Left ventricle myocardium inferior (tissue), 1 donor: ENCODE measurements at regions not wholly inside any gene's neighbourhood (a gene's known extent, or its start where the extent isn't known, plus 50 kb on each side); places are given as distances from the start of the nearest gene placed in this dataset.

Experiments
- DNase-seq: peaks from one replicate; pipeline ENCODE4 v3.0.0-alpha.2; 2020
- H3K27ac ChIP-seq: fragments of 200-600 bp; replicated peaks from 2 replicates; pipeline ENCODE4 v1.8.0; 2021
- H3K27me3 ChIP-seq: fragments of 200-600 bp; 2 replicates; pipeline ENCODE4 v1.8.0; 2021; ENCODE audit warnings: low read depth
- H3K36me3 ChIP-seq: fragments of 200-600 bp; 2 replicates; pipeline ENCODE4 v1.8.0; 2021
- H3K4me1 ChIP-seq: fragments of 200-600 bp; 2 replicates; pipeline ENCODE4 v1.8.0; 2021
- H3K4me3 ChIP-seq: fragments of 200-600 bp; 2 replicates; pipeline ENCODE4 v1.8.0; 2021; ENCODE audit warnings: mild to moderate bottlenecking, moderate library complexity
- H3K9me3 ChIP-seq: fragments of 200-600 bp; replicated peaks from 2 replicates; pipeline ENCODE4 v1.8.0; 2021
- intact Hi-C: fragments of 100-400 bp; cut with micrococcal nuclease; formaldehyde crosslinking; loops from one replicate; pipeline ENCODE4 v1.11.0; 2022
- TF ChIP-seq, protein P1 (sequence below): fragments of 200-600 bp; IDR thresholded peaks from 2 replicates; pipeline ENCODE4 v1.8.0; 2021; ENCODE audit warnings: antibody characterized with exemption, mild to moderate bottlenecking, borderline replicate concordance
- donor health status: DM: no; HTN: yes; CAD: no; lungs with severe emphysema.

DNA sequence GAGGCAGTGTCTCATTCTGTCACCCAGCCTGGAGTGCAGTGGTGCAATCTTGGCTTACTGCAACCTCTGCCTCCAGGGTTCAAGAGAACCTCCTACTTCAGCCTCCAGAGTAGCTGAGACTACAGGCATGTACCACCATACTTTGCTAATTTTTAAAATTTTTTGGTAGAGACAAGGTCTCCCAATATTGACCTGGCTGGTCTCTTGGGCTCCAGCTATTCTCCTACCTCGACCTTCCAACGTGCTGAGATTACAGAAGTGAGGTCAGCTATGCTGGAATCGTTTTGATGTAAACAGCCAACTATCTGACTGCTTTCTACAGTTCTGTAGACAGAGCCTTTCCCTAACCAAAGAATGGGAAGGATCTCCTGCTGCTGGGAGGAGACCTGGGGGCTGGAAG lies 375.8 kb downstream of the GATA3 start:
- TF ChIP-seq, protein P1, sequence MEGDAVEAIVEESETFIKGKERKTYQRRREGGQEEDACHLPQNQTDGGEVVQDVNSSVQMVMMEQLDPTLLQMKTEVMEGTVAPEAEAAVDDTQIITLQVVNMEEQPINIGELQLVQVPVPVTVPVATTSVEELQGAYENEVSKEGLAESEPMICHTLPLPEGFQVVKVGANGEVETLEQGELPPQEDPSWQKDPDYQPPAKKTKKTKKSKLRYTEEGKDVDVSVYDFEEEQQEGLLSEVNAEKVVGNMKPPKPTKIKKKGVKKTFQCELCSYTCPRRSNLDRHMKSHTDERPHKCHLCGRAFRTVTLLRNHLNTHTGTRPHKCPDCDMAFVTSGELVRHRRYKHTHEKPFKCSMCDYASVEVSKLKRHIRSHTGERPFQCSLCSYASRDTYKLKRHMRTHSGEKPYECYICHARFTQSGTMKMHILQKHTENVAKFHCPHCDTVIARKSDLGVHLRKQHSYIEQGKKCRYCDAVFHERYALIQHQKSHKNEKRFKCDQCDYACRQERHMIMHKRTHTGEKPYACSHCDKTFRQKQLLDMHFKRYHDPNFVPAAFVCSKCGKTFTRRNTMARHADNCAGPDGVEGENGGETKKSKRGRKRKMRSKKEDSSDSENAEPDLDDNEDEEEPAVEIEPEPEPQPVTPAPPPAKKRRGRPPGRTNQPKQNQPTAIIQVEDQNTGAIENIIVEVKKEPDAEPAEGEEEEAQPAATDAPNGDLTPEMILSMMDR: no peak
- no peak overlapping the region for H3K27ac ChIP-seq
- DNase-seq: no peak
- intact Hi-C loops: no loop called here
- no peaks in the 10 kb centered on the region for H3K9me3 ChIP-seq
- no peaks in the 10 kb centered on the region for H3K36me3 ChIP-seq
- no peaks in the 10 kb centered on the region for H3K4me1 ChIP-seq
- no peak overlapping the region for H3K4me3 ChIP-seq
- H3K27me3 ChIP-seq: peaks cover 15% of the 10 kb centered on the region

- Histone ChIP-seq H3K4me1 (no peaks in the 10 kb centered on the region), H3K4me3 (no peak overlapping the region), H3K27ac (no peak overlapping the region), H3K9me3 (no peaks in the 10 kb centered on the region), H3K27me3 (peaks cover 15% of the 10 kb centered on the region), H3K36me3 (no peaks in the 10 kb centered on the region)
- intact Hi-C loops: no loop called here
- TF ChIP-seq, protein P1: no peak
- no peak for DNase-seq
Observed at GRCh38 chr10:8431511-8431910, 377.0 kb downstream of the GATA3 start.

- no peak overlapping the region for H3K27ac ChIP-seq
- H3K9me3 ChIP-seq: no peaks in the 10 kb centered on the region
- DNase-seq: no peak
- intact Hi-C loops: no loop called here
- no peak overlapping the region for H3K4me3 ChIP-seq
- H3K4me1 ChIP-seq: no peaks in the 10 kb centered on the region
- peaks cover 23% of the 10 kb centered on the region for H3K27me3 ChIP-seq
- TF ChIP-seq, protein P1: no peak
- no peaks in the 10 kb centered on the region for H3K36me3 ChIP-seq
Observed at GRCh38 chr10:8435186-8436055, 380.9 kb downstream of the GATA3 start.

DNA sequence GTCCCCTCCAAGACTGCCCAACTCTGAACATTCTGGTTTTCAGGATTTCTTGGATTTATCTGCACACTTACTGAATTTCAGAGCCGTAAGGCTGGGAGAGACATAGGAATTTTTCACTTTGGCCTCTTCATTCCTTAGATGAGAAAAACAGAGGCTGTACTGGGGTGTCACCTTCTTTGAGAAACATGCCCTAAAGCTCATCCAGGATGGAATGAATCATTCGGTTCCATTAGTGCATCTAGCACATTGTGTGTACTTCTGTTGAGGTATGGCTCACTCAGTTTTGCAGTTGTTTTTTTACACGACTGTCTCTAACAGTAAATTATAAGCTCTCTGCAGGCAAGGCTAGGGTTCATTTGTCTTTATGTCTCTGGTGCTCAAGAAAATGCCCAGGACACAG lies 383.4 kb downstream of the GATA3 start:
- DNase-seq: no peak
- H3K27ac ChIP-seq: no peak overlapping the region
- no peak overlapping the region for H3K4me3 ChIP-seq
- TF ChIP-seq, protein P1: no peak
- H3K9me3 ChIP-seq: no peaks in the 10 kb centered on the region
- H3K27me3 ChIP-seq: peaks cover 21% of the 10 kb centered on the region
- intact Hi-C loops: no loop called here
- no peaks in the 10 kb centered on the region for H3K36me3 ChIP-seq
- no peaks in the 10 kb centered on the region for H3K4me1 ChIP-seq

- Histone ChIP-seq H3K9me3 (no peaks in the 10 kb centered on the region), H3K27me3 (peaks cover 24% of the 10 kb centered on the region), H3K4me1 (no peaks in the 10 kb centered on the region), H3K27ac (no peak overlapping the region), H3K36me3 (no peaks in the 10 kb centered on the region), H3K4me3 (no peak overlapping the region)
- TF ChIP-seq, protein P1: no peak
- intact Hi-C loops: no loop called here
- DNase-seq: no peak
Observed at GRCh38 chr10:8438603-8439002, 384.1 kb downstream of the GATA3 start.
